Keratinocyte (primary cell): ENCODE measurements at regions not wholly inside any gene's neighbourhood (a gene's known extent, or its start where the extent isn't known, plus 50 kb on each side); places are given as distances from the start of the nearest gene placed in this dataset.

Experiments
- DNase-seq: peaks from one replicate; pipeline ENCODE4 v3.0.0-alpha.2; 2011; ENCODE audit warnings: low read depth, missing footprints, low spot score
- FAIRE-seq: peaks from 2 replicates; lab custom pipeline; 2011; peaks lifted over from hg19 to GRCh38; lab: Jason Lieb, UNC
- H2AFZ ChIP-seq: 2 replicates; pipeline ENCODE4 v1.6.0; 2012; ENCODE audit warnings: low read length, control low read depth, inconsistent platforms; ENCODE audit not compliant: control insufficient read depth
- H3K27ac ChIP-seq: 2 replicates; pipeline ENCODE4 v1.5.1; 2011; ENCODE audit warnings: low read length; ENCODE audit not compliant: control insufficient read depth, insufficient read depth
- H3K27me3 ChIP-seq: 3 replicates; pipeline ENCODE4 v1.6.0; 2011; ENCODE audit warnings: low read length; ENCODE audit not compliant: control insufficient read depth, insufficient read depth; ENCODE audit errors: extremely low read depth
- H3K36me3 ChIP-seq, 2 experiments: 2 replicates in 1 of 2; 3 replicates in 1 of 2; pipeline ENCODE4 v1.5.1; 2011; ENCODE audit warnings: low read length in 2 of 2, mild to moderate bottlenecking in 1 of 2; ENCODE audit not compliant: control insufficient read depth in 2 of 2, insufficient read depth in 2 of 2; ENCODE audit errors: extremely low read depth in 1 of 2
- H3K4me1 ChIP-seq: 3 replicates; pipeline ENCODE4 v1.5.1; 2011; ENCODE audit warnings: low read length; ENCODE audit not compliant: control insufficient read depth, insufficient read depth; ENCODE audit errors: extremely low read depth
- H3K4me2 ChIP-seq: 3 replicates; pipeline ENCODE4 v1.6.0; 2011; ENCODE audit warnings: low read depth, low read length; ENCODE audit not compliant: control insufficient read depth, insufficient read depth; ENCODE audit errors: extremely low read depth
- H3K4me3 ChIP-seq, 3 experiments: fragments of 200-600 bp in 1 of 3; sonication (generic) in 1 of 3; 2 replicates in 2 of 3; 3 replicates in 1 of 3; pipeline ENCODE4 v1.5.1; 2011 to 2016; ENCODE audit warnings: low read length in 3 of 3, mild to moderate bottlenecking in 3 of 3, control low read depth in 2 of 3, inconsistent platforms in 1 of 3, low read depth in 1 of 3, mixed read lengths in 1 of 3, mixed run types in 1 of 3, moderate library complexity in 1 of 3; ENCODE audit not compliant: control insufficient read depth in 2 of 3, insufficient read depth in 2 of 3; ENCODE audit errors: extremely low read depth in 1 of 3
- H3K79me2 ChIP-seq: 2 replicates; pipeline ENCODE4 v1.6.0; 2012; ENCODE audit warnings: low read length; ENCODE audit not compliant: control insufficient read depth, insufficient read depth
- H3K9ac ChIP-seq: 3 replicates; pipeline ENCODE4 v1.6.0; 2011; ENCODE audit warnings: low read length; ENCODE audit not compliant: control insufficient read depth, insufficient read depth; ENCODE audit errors: extremely low read depth
- H3K9me1 ChIP-seq: 3 replicates; pipeline ENCODE4 v1.6.0; 2011; ENCODE audit warnings: low read length; ENCODE audit not compliant: control insufficient read depth, insufficient read depth; ENCODE audit errors: extremely low read depth
- H3K9me3 ChIP-seq: 2 replicates; pipeline ENCODE4 v1.5.1; 2012; ENCODE audit warnings: low read depth, low read length; ENCODE audit not compliant: control insufficient read depth
- H4K20me1 ChIP-seq: 3 replicates; pipeline ENCODE4 v1.6.0; 2011; ENCODE audit warnings: low read length; ENCODE audit not compliant: control insufficient read depth, insufficient read depth; ENCODE audit errors: extremely low read depth
- EZH2 ChIP-seq: IDR thresholded peaks from one replicate; pipeline ENCODE4 v1.6.1; 2012; ENCODE audit warnings: inconsistent platforms, mild to moderate bottlenecking, low read length, moderate library complexity
- dilution Hi-C: fragments of 300-500 bp; cut with MboI; formaldehyde crosslinking; loops from one replicate; pipeline ENCODE4 v1.7.0; 2020; ENCODE audit warnings: low sequenced_read_pairs; ENCODE audit not compliant: extremely low pct_ligation_motif_present
- TF ChIP-seq, protein P1 (sequence below), 3 experiments: IDR thresholded peaks in 1 of 3; conservative IDR thresholded peaks in 1 of 3; optimal IDR thresholded peaks in 1 of 3; 2 replicates in 2 of 3; 3 replicates in 1 of 3; pipeline versions ENCODE3 to v1.5.1; 2011; ENCODE audit warnings: low read length in 3 of 3, mild to moderate bottlenecking in 3 of 3, moderate library complexity in 2 of 3, control low read depth in 1 of 3, inconsistent platforms in 1 of 3; ENCODE audit not compliant: insufficient read depth in 2 of 3; ENCODE audit errors: extremely low read depth in 1 of 3

DNA sequence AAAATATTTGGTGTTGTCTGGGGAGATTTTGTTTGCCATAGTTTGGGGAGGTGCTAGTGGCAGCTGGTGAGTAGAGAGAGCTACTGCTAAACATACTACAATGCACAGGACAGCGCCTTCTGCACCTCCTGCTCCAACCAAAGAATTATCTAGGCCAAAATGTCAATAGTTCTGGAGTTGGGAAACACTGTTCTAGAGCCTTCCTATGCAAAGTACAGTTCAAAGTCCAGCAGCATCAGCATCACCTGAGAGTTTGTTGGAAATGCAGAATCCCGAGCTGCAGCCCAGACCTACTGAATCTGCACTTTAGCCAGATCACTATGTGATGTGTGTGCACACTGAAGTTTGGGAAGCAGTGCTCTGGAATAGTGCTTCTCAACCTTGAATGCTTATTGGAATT lies 290.7 kb downstream of the TCF7L2 start:
- no peak for TF ChIP-seq EZH2
- TF ChIP-seq, protein P1, sequence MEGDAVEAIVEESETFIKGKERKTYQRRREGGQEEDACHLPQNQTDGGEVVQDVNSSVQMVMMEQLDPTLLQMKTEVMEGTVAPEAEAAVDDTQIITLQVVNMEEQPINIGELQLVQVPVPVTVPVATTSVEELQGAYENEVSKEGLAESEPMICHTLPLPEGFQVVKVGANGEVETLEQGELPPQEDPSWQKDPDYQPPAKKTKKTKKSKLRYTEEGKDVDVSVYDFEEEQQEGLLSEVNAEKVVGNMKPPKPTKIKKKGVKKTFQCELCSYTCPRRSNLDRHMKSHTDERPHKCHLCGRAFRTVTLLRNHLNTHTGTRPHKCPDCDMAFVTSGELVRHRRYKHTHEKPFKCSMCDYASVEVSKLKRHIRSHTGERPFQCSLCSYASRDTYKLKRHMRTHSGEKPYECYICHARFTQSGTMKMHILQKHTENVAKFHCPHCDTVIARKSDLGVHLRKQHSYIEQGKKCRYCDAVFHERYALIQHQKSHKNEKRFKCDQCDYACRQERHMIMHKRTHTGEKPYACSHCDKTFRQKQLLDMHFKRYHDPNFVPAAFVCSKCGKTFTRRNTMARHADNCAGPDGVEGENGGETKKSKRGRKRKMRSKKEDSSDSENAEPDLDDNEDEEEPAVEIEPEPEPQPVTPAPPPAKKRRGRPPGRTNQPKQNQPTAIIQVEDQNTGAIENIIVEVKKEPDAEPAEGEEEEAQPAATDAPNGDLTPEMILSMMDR (optimal IDR thresholded peaks at IDR 0.05 in 1 of 3, IDR thresholded peaks at IDR 0.05 in 1 of 3, conservative IDR thresholded peaks at IDR 0.05 in 1 of 3; ENCODE audit: extremely low read depth in 1 of 3, insufficient read depth in 2 of 3, low read length in 3 of 3), result no peak
- no peak for DNase-seq

DNA sequence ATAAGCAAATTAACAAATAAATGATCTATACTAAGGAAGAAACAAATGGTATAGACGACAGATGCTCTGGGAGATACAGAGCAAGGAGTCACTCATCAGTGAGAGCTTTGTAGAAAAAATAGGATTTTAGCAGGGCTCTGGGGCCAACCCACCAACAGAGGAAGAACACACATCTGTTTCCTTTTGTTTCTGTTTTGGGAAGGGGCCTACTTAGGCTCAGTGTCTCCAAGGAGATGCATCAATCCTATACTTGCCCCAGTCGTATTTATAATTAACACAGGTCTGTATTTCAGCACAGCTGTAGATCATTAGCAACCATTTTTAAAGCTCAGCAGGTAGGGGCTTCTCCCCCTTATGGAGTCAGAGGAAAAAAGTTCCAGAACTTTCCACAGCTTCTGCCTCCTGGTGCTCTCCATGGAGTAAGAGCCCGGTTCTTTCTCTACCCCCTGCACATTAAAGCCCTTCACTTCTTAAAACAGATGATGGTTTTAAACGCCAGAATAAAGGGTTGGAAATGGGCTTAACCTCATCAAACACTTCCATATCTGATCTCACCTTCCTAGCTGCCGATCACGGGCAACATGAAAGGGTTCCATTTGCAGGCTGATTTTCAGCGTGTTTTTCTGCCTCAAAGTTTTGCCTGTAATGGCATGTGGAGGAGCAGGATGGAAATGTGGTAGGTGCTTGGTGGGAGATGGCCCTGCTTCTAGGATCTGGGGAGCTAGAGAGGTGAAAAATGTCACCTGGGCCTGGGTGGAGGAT lies 291.7 kb downstream of the TCF7L2 start:
- Histone ChIP-seq H3K36me3 (no peaks in the 10 kb centered on the region), H4K20me1 (no peaks in the 10 kb centered on the region), H3K27me3 (no peaks in the 10 kb centered on the region), H3K4me1 (no peaks in the 10 kb centered on the region), H3K9me1 (no peaks in the 10 kb centered on the region), H2AFZ (no peak overlapping the region), H3K4me3 (no peak overlapping the region), H3K79me2 (no peaks in the 10 kb centered on the region), H3K4me2 (no peak overlapping the region), H3K27ac (no peak overlapping the region), H3K9ac (no peak overlapping the region), H3K9me3 (no peaks in the 10 kb centered on the region)
- TF ChIP-seq, protein P1 (optimal IDR thresholded peaks at IDR 0.05 in 1 of 3, IDR thresholded peaks at IDR 0.05 in 1 of 3, conservative IDR thresholded peaks at IDR 0.05 in 1 of 3; ENCODE audit: extremely low read depth in 1 of 3, insufficient read depth in 2 of 3, low read length in 3 of 3), result no peak
- TF ChIP-seq EZH2, result no peak
- FAIRE-seq (no peak), DNase-seq (no peak)
- dilution Hi-C loops, result no loop called here

More for the DNA sequence above, 290.7 kb downstream of the TCF7L2 start:
- dilution Hi-C loops, result no loop called here
- no peaks in the 10 kb centered on the region for H3K36me3 ChIP-seq
- no peak overlapping the region for H2AFZ ChIP-seq
- H3K9ac ChIP-seq, result no peak overlapping the region
- no peak for FAIRE-seq
- no peak overlapping the region for H3K4me2 ChIP-seq
- no peaks in the 10 kb centered on the region for H3K27me3 ChIP-seq
- no peaks in the 10 kb centered on the region for H3K9me3 ChIP-seq
- no peak overlapping the region for H3K27ac ChIP-seq
- H3K79me2 ChIP-seq, result no peaks in the 10 kb centered on the region
- no peaks in the 10 kb centered on the region for H4K20me1 ChIP-seq
- no peak overlapping the region for H3K4me3 ChIP-seq
- no peaks in the 10 kb centered on the region for H3K9me1 ChIP-seq
- no peaks in the 10 kb centered on the region for H3K4me1 ChIP-seq
